Stimulated activated CD8-positive, alpha-beta memory T cell treated with anti-CD3 and anti-CD28 coated beads, Interleukin-15, amount 100 ng/mL, for 4 hours (primary cell): ENCODE measurements at regions not wholly inside any gene's neighbourhood (a gene's known extent, or its start where the extent isn't known, plus 50 kb on each side); places are given as distances from the start of the nearest gene placed in this dataset.

Experiments used
- DNase-seq, 2 donors: peaks; one replicate each; pipeline ENCODE4 v3.0.0-alpha.2; 2020; ENCODE audit warnings: low read depth in 2 of 2

DNA sequence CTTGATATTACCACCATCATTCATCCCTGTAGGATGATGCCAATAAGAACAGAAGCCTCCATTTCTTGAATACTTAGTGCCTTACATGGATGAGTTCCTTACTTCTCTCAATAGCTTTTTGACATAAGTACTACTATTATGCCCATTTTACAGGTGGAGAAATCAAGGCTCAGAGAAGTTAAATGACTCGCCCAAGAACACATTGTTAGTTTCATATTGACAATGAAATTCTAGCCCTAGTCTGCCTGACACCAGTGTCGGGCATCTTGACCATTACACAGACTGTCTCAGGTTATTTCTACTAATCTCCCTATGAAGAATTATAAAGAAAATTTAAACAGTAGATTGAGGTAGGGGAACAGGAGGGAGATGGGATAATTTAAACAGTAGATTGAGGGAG, 52.5 kb upstream of the ARL8B start:
- DNase-seq = no peak

- DNase-seq = no peak
These were observed 51.0 kb upstream of the ARL8B start for GRCh38 chr3:5071061-5071460.

- DNase-seq = no peak
These were observed 49.8 kb upstream of the ARL8B start for GRCh38 chr3:5072100-5072816.
